Liver (tissue), 8 donors: ENCODE measurements at regions not wholly inside any gene's neighbourhood (a gene's known extent, or its start where the extent isn't known, plus 50 kb on each side); places are given as distances from the start of the nearest gene placed in this dataset.

Experiments
- DNase-seq: peaks from one replicate; pipeline ENCODE4 v3.0.0-alpha.2; 2017; ENCODE audit warnings: low spot score
- H3K27ac ChIP-seq, 2 donors: one replicate each; pipeline ENCODE4 v1.7.0; 2013; ENCODE audit warnings: inconsistent platforms in 2 of 2, low read length in 2 of 2, control low read depth in 1 of 2, low read depth in 1 of 2, mild to moderate bottlenecking in 1 of 2
- H3K27me3 ChIP-seq, 4 donors: one replicate each; pipeline versions ENCODE4 v1.6.1 to v1.7.0; 2013; ENCODE audit warnings: low read length in 3 of 4, inconsistent platforms in 1 of 4, mild to moderate bottlenecking in 1 of 4, moderate library complexity in 1 of 4; ENCODE audit not compliant: control insufficient read depth in 4 of 4, insufficient read depth in 4 of 4
- H3K36me3 ChIP-seq, 4 donors: one replicate each; pipeline versions ENCODE4 v1.6.1 to v1.7.0; 2013; ENCODE audit warnings: low read length in 3 of 4, mild to moderate bottlenecking in 3 of 4, low read depth in 1 of 4, moderate library complexity in 1 of 4; ENCODE audit not compliant: control insufficient read depth in 4 of 4, insufficient read depth in 3 of 4
- H3K4me1 ChIP-seq, 4 donors: one replicate each; pipeline versions ENCODE4 v1.6.1 to v1.7.0; 2013; ENCODE audit warnings: low read length in 3 of 4, mild to moderate bottlenecking in 3 of 4, moderate library complexity in 1 of 4; ENCODE audit not compliant: control insufficient read depth in 4 of 4, insufficient read depth in 4 of 4
- H3K4me3 ChIP-seq, 3 donors: one replicate each; pipeline versions ENCODE4 v1.6.1 to v1.7.0; 2013; ENCODE audit warnings: low read length in 3 of 3, control low read depth in 1 of 3, low read depth in 1 of 3, mild to moderate bottlenecking in 1 of 3
- H3K9ac ChIP-seq, 2 donors: one replicate each; pipeline ENCODE4 v1.7.0; 2013; ENCODE audit warnings: low read length in 2 of 2, mild to moderate bottlenecking in 2 of 2, moderate library complexity in 2 of 2, control low read depth in 1 of 2, low read depth in 1 of 2
- H3K9me3 ChIP-seq, 4 donors: one replicate each; pipeline versions ENCODE4 v1.6.1 to v1.7.0; 2013; ENCODE audit warnings: low read length in 3 of 4; ENCODE audit not compliant: control insufficient read depth in 4 of 4
- CTCF ChIP-seq: fragments of 150-350 bp; IDR thresholded peaks from 2 replicates; pipeline ENCODE4 v1.5.1; 2017; ENCODE audit warnings: improper control_type of control experiment, low read depth, low read length; ENCODE audit not compliant: missing input control
- EGR1 ChIP-seq, 2 donors: IDR thresholded peaks; 2 replicates each; pipeline ENCODE4 v1.6.1; 2016 to 2018; ENCODE audit warnings: antibody characterized with exemption in 2 of 2, low read depth in 2 of 2
- FOXA2 ChIP-seq: IDR thresholded peaks from 2 replicates; pipeline ENCODE4 v1.6.1; 2016; ENCODE audit warnings: antibody characterized with exemption
- GABPA ChIP-seq, 2 donors: IDR thresholded peaks in 1 of 2; conservative IDR thresholded peaks in 1 of 2; 2 replicates each; pipeline ENCODE4 v1.6.1; 2016; ENCODE audit warnings: antibody characterized with exemption in 2 of 2, mild to moderate bottlenecking in 1 of 2, moderate library complexity in 1 of 2
- HNF4A ChIP-seq, 2 donors: conservative IDR thresholded peaks; 2 replicates each; pipeline ENCODE4 v1.6.1; 2016; ENCODE audit warnings: antibody characterized with exemption in 2 of 2, mild to moderate bottlenecking in 2 of 2
- HNF4G ChIP-seq: IDR thresholded peaks from 2 replicates; pipeline ENCODE4 v1.6.1; 2016; ENCODE audit warnings: antibody characterized with exemption
- JUND ChIP-seq, 2 donors: IDR thresholded peaks; 2 replicates each; pipeline ENCODE4 v1.6.1; 2016; ENCODE audit warnings: antibody characterized with exemption in 2 of 2
- MAX ChIP-seq: IDR thresholded peaks from 2 replicates; pipeline ENCODE4 v1.6.1; 2016; ENCODE audit warnings: antibody characterized with exemption
- NR2F2 ChIP-seq: IDR thresholded peaks from 2 replicates; pipeline ENCODE4 v1.6.1; 2016; ENCODE audit warnings: antibody characterized with exemption
- REST ChIP-seq: IDR thresholded peaks from 2 replicates; pipeline ENCODE4 v1.6.1; 2016; ENCODE audit warnings: antibody characterized with exemption, mild to moderate bottlenecking
- RXRA ChIP-seq, 2 donors: IDR thresholded peaks; 2 replicates each; pipeline ENCODE4 v1.6.1; 2017 to 2018; ENCODE audit warnings: antibody characterized with exemption in 2 of 2, mild to moderate bottlenecking in 1 of 2
- SP1 ChIP-seq: IDR thresholded peaks from 2 replicates; pipeline ENCODE4 v1.6.1; 2018; ENCODE audit warnings: antibody characterized with exemption, mild to moderate bottlenecking
- YY1 ChIP-seq: IDR thresholded peaks from 2 replicates; pipeline ENCODE4 v1.6.1; 2016; ENCODE audit warnings: antibody characterized with exemption, mild to moderate bottlenecking
- WGBS: extraction: QIAGEN DNeasy Blood & Tissue Kit; methylation state at CpG from one replicate; pipeline ENCODE4 v1.1.7; 2013; 5-methylcytosine and 5-hydroxymethylcytosine counted together
- donor health status: healthy.
- donor health status: healthy.
- donor health status: healthy.
- donor health status: healthy.
- donor health status: healthy.

GRCh38 chr7:36091874-36092176, 61.2 kb upstream of the EEPD1 start:
- H3K9me3 ChIP-seq = no peaks in the 10 kb centered on the region
- no peak overlapping the region for H3K27ac ChIP-seq
- peaks cover 0 to 2% (median 0%) of the 10 kb centered on the region in 4 donors for H3K4me1 ChIP-seq
- no peak overlapping the region for H3K9ac ChIP-seq
- TF ChIP-seq CTCF (no peak), RXRA (IDR thresholded peaks at IDR 0.05) (no peak), REST (no peak), YY1 (no peak), HNF4G (no peak)
- no peak for DNase-seq
- no peaks in the 10 kb centered on the region for H3K36me3 ChIP-seq
- no peaks in the 10 kb centered on the region for H3K27me3 ChIP-seq
- no peak overlapping the region for H3K4me3 ChIP-seq
- 72% methylated on average over 2 of the region's 2 CpGs for WGBS

- H3K4me3 ChIP-seq = no peak overlapping the region
- 54% methylated on average over 11 of the region's 11 CpGs for WGBS
- no peaks in the 10 kb centered on the region for H3K27me3 ChIP-seq
- TF ChIP-seq RXRA (IDR thresholded peaks at IDR 0.05) (peak in 1 of 2 donors; percentile 33), REST (no peak)
- no peak for DNase-seq
- no peaks in the 10 kb centered on the region for H3K9me3 ChIP-seq
- H3K27ac ChIP-seq = no peak overlapping the region
- H3K4me1 ChIP-seq = peaks cover 0 to 2% (median 0%) of the 10 kb centered on the region in 4 donors
- H3K9ac ChIP-seq = no peak overlapping the region
- H3K36me3 ChIP-seq = no peaks in the 10 kb centered on the region
These were observed 60.8 kb upstream of the EEPD1 start for GRCh38 chr7:36092221-36092771.

- no peak for DNase-seq
- H3K9ac ChIP-seq = no peak overlapping the region
- no peaks in the 10 kb centered on the region for H3K36me3 ChIP-seq
- WGBS = 86% methylated on average over 6 of the region's 6 CpGs
- H3K9me3 ChIP-seq = no peaks in the 10 kb centered on the region
- H3K4me3 ChIP-seq = no peak overlapping the region
- H3K27ac ChIP-seq = no peak overlapping the region
- H3K4me1 ChIP-seq = peaks cover 0 to 2% (median 0%) of the 10 kb centered on the region in 4 donors
- no peaks in the 10 kb centered on the region for H3K27me3 ChIP-seq
- no peak for TF ChIP-seq MAX
- TF ChIP-seq RXRA (IDR thresholded peaks at IDR 0.05) = peak in 1 of 2 donors; percentile 9
- TF ChIP-seq HNF4G = no peak
- TF ChIP-seq EGR1 (IDR thresholded peaks at IDR 0.05; ENCODE audit: low read depth in 2 of 2) = no peak
- peak; percentile 15 for TF ChIP-seq SP1
- no peak for TF ChIP-seq CTCF
- TF ChIP-seq JUND (IDR thresholded peaks at IDR 0.05) = no peak
- TF ChIP-seq GABPA (IDR thresholded peaks at IDR 0.05 in 1 of 2, conservative IDR thresholded peaks at IDR 0.05 in 1 of 2) = no peak
- no peak for TF ChIP-seq HNF4A (conservative IDR thresholded peaks at IDR 0.05)
- TF ChIP-seq FOXA2 = no peak
- peak; percentile 23 for TF ChIP-seq NR2F2
These were observed 56.5 kb upstream of the EEPD1 start for GRCh38 chr7:36096460-36097095.
